HEK293 (cell line): ENCODE measurements at regions not wholly inside any gene's neighbourhood (a gene's known extent, or its start where the extent isn't known, plus 50 kb on each side); places are given as distances from the start of the nearest gene placed in this dataset.

Experiments used
- CTCF ChIA-PET: fragments of 350-600 bp; formaldehyde crosslinking; extraction: SDS; loops from one replicate; lab custom pipeline; 2021; ENCODE audit warnings: antibody characterized with exemption; lab: Yijun Ruan, JAX
- POLR2A ChIA-PET: fragments of 300-600 bp; formaldehyde crosslinking; extraction: SDS; loops from one replicate; lab custom pipeline; 2020; ENCODE audit warnings: antibody characterized with exemption, inconsistent platforms; lab: Yijun Ruan, JAX
- H3K27ac ChIP-seq: fragments of 200-500 bp; sonication (Bioruptor generic); 2 replicates; pipeline ENCODE4 v1.5.1; 2014; ENCODE audit warnings: low read depth, low read length, control low read depth, inconsistent platforms; ENCODE audit errors: extremely low read depth
- H3K36me3 ChIP-seq, 2 experiments: fragments of 200-500 bp in 1 of 2; sonication (Bioruptor generic) in 1 of 2; 1 replicate in 1 of 2; 2 replicates in 1 of 2; pipeline ENCODE4 v1.5.1; 2014 to 2017; ENCODE audit warnings: inconsistent platforms in 2 of 2, low read length in 2 of 2; ENCODE audit not compliant: control insufficient read depth in 2 of 2, insufficient read depth in 1 of 2
- H3K4me1 ChIP-seq: fragments of 200-500 bp; sonication (Bioruptor generic); 2 replicates; pipeline ENCODE4 v1.5.1; 2014; ENCODE audit warnings: mild to moderate bottlenecking, low read length, inconsistent platforms; ENCODE audit not compliant: control insufficient read depth, insufficient read depth
- H3K4me3 ChIP-seq: 2 replicates; pipeline ENCODE4 v1.5.1; 2011; ENCODE audit warnings: low read depth, mild to moderate bottlenecking, control low read depth, low read length, moderate library complexity
- H3K9me3 ChIP-seq: fragments of 200-500 bp; sonication (Bioruptor generic); 2 replicates; pipeline ENCODE4 v1.5.1; 2014; ENCODE audit warnings: low read depth, low read length, inconsistent platforms; ENCODE audit not compliant: control insufficient read depth, insufficient read depth
- MZF1 ChIP-seq: fragments of 450-650 bp; formaldehyde crosslinking; IDR thresholded peaks from 2 replicates; pipeline ENCODE4 v1.5.1; 2017; ENCODE audit warnings: missing biosample characterization, missing genetic modification characterization, borderline replicate concordance
- PBX3 ChIP-seq: sonication (generic); formaldehyde crosslinking; IDR thresholded peaks from 2 replicates; pipeline ENCODE4 v1.8.1; 2022; ENCODE audit warnings: mild to moderate bottlenecking, moderate library complexity, missing genetic modification reagents
- PRDM2 ChIP-seq: fragments of 450-650 bp; formaldehyde crosslinking; IDR thresholded peaks from 2 replicates; pipeline ENCODE4 v1.5.1; 2016; ENCODE audit warnings: missing biosample characterization, missing genetic modification characterization, borderline replicate concordance
- TSHZ1 ChIP-seq: fragments of 450-650 bp; formaldehyde crosslinking; IDR thresholded peaks from 2 replicates; pipeline ENCODE4 v1.5.1; 2016; ENCODE audit warnings: missing biosample characterization, missing genetic modification characterization, borderline replicate concordance
- ZBTB11 ChIP-seq: fragments of 450-650 bp; formaldehyde crosslinking; conservative IDR thresholded peaks from 2 replicates; pipeline ENCODE4 v1.5.1; 2016; ENCODE audit warnings: low read depth, missing biosample characterization, missing genetic modification characterization
- ZBTB6 ChIP-seq: fragments of 450-650 bp; formaldehyde crosslinking; IDR thresholded peaks from 2 replicates; pipeline ENCODE4 v1.5.1; 2017; ENCODE audit warnings: missing biosample characterization, missing genetic modification characterization
- ZNF10 ChIP-seq: fragments of 450-650 bp; formaldehyde crosslinking; IDR thresholded peaks from 2 replicates; pipeline ENCODE4 v1.5.1; 2017; ENCODE audit warnings: missing biosample characterization, missing genetic modification characterization
- ZNF133 ChIP-seq: fragments of 450-650 bp; formaldehyde crosslinking; IDR thresholded peaks from 2 replicates; pipeline ENCODE4 v1.5.1; 2016; ENCODE audit warnings: missing biosample characterization, missing genetic modification characterization
- ZNF211 ChIP-seq: fragments of 450-650 bp; formaldehyde crosslinking; IDR thresholded peaks from 2 replicates; pipeline ENCODE4 v1.5.1; 2016; ENCODE audit warnings: low read depth, missing biosample characterization, missing genetic modification characterization
- ZNF239 ChIP-seq: fragments of 450-650 bp; formaldehyde crosslinking; IDR thresholded peaks from 2 replicates; pipeline ENCODE4 v1.5.1; 2016; ENCODE audit warnings: missing biosample characterization, missing genetic modification characterization
- ZNF26 ChIP-seq: fragments of 450-650 bp; formaldehyde crosslinking; IDR thresholded peaks from 2 replicates; pipeline ENCODE4 v1.5.1; 2016; ENCODE audit warnings: missing biosample characterization, missing genetic modification characterization
- ZNF335 ChIP-seq: fragments of 450-650 bp; formaldehyde crosslinking; conservative IDR thresholded peaks from 2 replicates; pipeline ENCODE4 v1.5.1; 2016; ENCODE audit warnings: missing biosample characterization, missing genetic modification characterization
- ZNF501 ChIP-seq: fragments of 450-650 bp; formaldehyde crosslinking; IDR thresholded peaks from 2 replicates; pipeline ENCODE4 v1.5.1; 2016; ENCODE audit warnings: missing biosample characterization, missing genetic modification characterization
- ZNF521 ChIP-seq: fragments of 450-650 bp; formaldehyde crosslinking; IDR thresholded peaks from 2 replicates; pipeline ENCODE4 v1.5.1; 2017; ENCODE audit warnings: missing biosample characterization, mild to moderate bottlenecking, missing genetic modification characterization
- ZNF624 ChIP-seq: fragments of 450-650 bp; formaldehyde crosslinking; IDR thresholded peaks from 2 replicates; pipeline ENCODE4 v1.5.1; 2017; ENCODE audit warnings: missing biosample characterization, missing genetic modification characterization
- ZNF792 ChIP-seq: fragments of 450-650 bp; formaldehyde crosslinking; IDR thresholded peaks from 2 replicates; pipeline ENCODE4 v1.5.1; 2016; ENCODE audit warnings: missing biosample characterization, missing genetic modification characterization
- ZNF830 ChIP-seq: fragments of 450-650 bp; IDR thresholded peaks from 2 replicates; pipeline ENCODE4 v1.5.0; 2018; ENCODE audit warnings: missing biosample characterization, missing genetic modification characterization, low read depth, mild to moderate bottlenecking, moderate library complexity
- ZSCAN4 ChIP-seq: fragments of 450-650 bp; formaldehyde crosslinking; IDR thresholded peaks from 2 replicates; pipeline ENCODE4 v1.5.1; 2017; ENCODE audit warnings: missing biosample characterization, missing genetic modification characterization

GRCh38 chr12:115387467-115387901 lies 703.5 kb upstream of the TBX3 start (continued):
- TF ChIP-seq ZBTB11 (tag by site-specific recombination) (no peak), ZSCAN4 (no peak), ZNF26 (no peak), ZNF501 (tag by site-specific recombination) (no peak)
- TF ChIP-seq, all 188 proteins: peak for 0

GRCh38 chr12:115386946-115387345 lies 703.0 kb upstream of the TBX3 start:
- H3K4me1 ChIP-seq: no peaks in the 10 kb centered on the region
- H3K36me3 ChIP-seq: no peaks in the 10 kb centered on the region
- ChIA-PET CTCF (no interaction called here), POLR2A (no interaction called here)
- H3K9me3 ChIP-seq: no peaks in the 10 kb centered on the region
- TF ChIP-seq ZNF624 (tag by site-specific recombination) (no peak), ZBTB6 (tag by site-specific recombination) (no peak), ZNF335 (tag by site-specific recombination) (no peak), TSHZ1 (tag by site-specific recombination) (no peak), ZNF239 (tag by site-specific recombination) (no peak), ZNF521 (tag by site-specific recombination) (no peak), ZNF830 (tag by site-specific recombination) (no peak), ZNF792 (tag by site-specific recombination) (no peak), MZF1 (tag by site-specific recombination) (no peak), PRDM2 (tag by site-specific recombination) (no peak), ZNF133 (tag by site-specific recombination) (no peak), ZNF211 (tag by site-specific recombination) (no peak), ZNF10 (tag by site-specific recombination) (no peak), PBX3 (no peak)
- H3K27ac ChIP-seq: no peak overlapping the region
- no peak overlapping the region for H3K4me3 ChIP-seq
